Limb (tissue), 2 donors: ENCODE measurements at regions not wholly inside any gene's neighbourhood (a gene's known extent, or its start where the extent isn't known, plus 50 kb on each side); places are given as distances from the start of the nearest gene placed in this dataset.

Experiments used
- DNase-seq, 2 donors: peaks; one replicate each; pipeline ENCODE4 v3.0.0-alpha.2; 2016; ENCODE audit errors: extremely low spot score in 2 of 2

GRCh38 chr1:11413986-11414391, 65.0 kb upstream of the DISP3 start:
- DNase-seq = peak in 1 of 2 donors; percentile 66

GRCh38 chr1:11414926-11415538, 63.9 kb upstream of the DISP3 start:
- no peak for DNase-seq

GRCh38 chr1:11417162-11417561, 61.8 kb upstream of the DISP3 start:
- DNase-seq = peak; percentile 44 to 55

GRCh38 chr1:11418056-11418455, 60.9 kb upstream of the DISP3 start:
- no peak for DNase-seq

- DNase-seq = no peak
Observed at GRCh38 chr1:11421443-11421842, 57.5 kb upstream of the DISP3 start.

GRCh38 chr1:11422686-11423085, 56.3 kb upstream of the DISP3 start:
- no peak for DNase-seq

- no peak for DNase-seq
Observed at GRCh38 chr1:11426617-11427016, 52.3 kb upstream of the DISP3 start.

- DNase-seq = no peak
Observed at GRCh38 chr1:11428789-11429188, 50.2 kb upstream of the DISP3 start.
